ENCODE measurements at regions not wholly inside any gene's neighbourhood (a gene's known extent, or its start where the extent isn't known, plus 50 kb on each side); places are given as distances from the start of the nearest gene placed in this dataset.

- FAIRE-seq (no peak), DNase-seq (ENCODE audit: low read depth) (no peak)
- no peaks in the 10 kb centered on the region for H3K27me3 ChIP-seq (ENCODE audit: control insufficient read depth, insufficient read depth, low read length)
- no peak overlapping the region for H3K4me3 ChIP-seq (ENCODE audit: low read depth, low read length)
- no peaks in the 10 kb centered on the region for H3K36me3 ChIP-seq (ENCODE audit: control insufficient read depth, insufficient read depth, low read length)
- no peak for TF ChIP-seq CTCF (IDR thresholded peaks at IDR 0.05; ENCODE audit: insufficient read depth, low read length, severe bottlenecking)
Measured at GRCh38 chr18:1865869-1866268, 705.4 kb downstream of the METTL4 start.

GRCh38 chr18:1872274-1872673 is 699.0 kb downstream of the METTL4 start:
- no peak for FAIRE-seq

GRCh38 chr18:1875219-1875618 is 696.1 kb downstream of the METTL4 start:
- no peak for TF ChIP-seq CTCF (IDR thresholded peaks at IDR 0.05; ENCODE audit: insufficient read depth, low read length, severe bottlenecking)
- H3K4me3 ChIP-seq (ENCODE audit: low read depth, low read length): no peak overlapping the region
- H3K27me3 ChIP-seq (ENCODE audit: control insufficient read depth, insufficient read depth, low read length): no peaks in the 10 kb centered on the region
- DNase-seq (ENCODE audit: low read depth): no peak
- no peak for FAIRE-seq
- no peaks in the 10 kb centered on the region for H3K36me3 ChIP-seq (ENCODE audit: control insufficient read depth, insufficient read depth, low read length)

More at GRCh38 chr18:1872274-1872673, 699.0 kb downstream of the METTL4 start:
- Histone ChIP-seq H3K27me3 (ENCODE audit: control insufficient read depth, insufficient read depth, low read length) (no peaks in the 10 kb centered on the region), H3K36me3 (ENCODE audit: control insufficient read depth, insufficient read depth, low read length) (no peaks in the 10 kb centered on the region), H3K4me3 (ENCODE audit: low read depth, low read length) (no peak overlapping the region)
- TF ChIP-seq CTCF (IDR thresholded peaks at IDR 0.05; ENCODE audit: insufficient read depth, low read length, severe bottlenecking): no peak
- no peak for DNase-seq (ENCODE audit: low read depth)

GRCh38 chr18:1884623-1885022 is 686.7 kb downstream of the METTL4 start:
- FAIRE-seq (no peak), DNase-seq (ENCODE audit: low read depth) (no peak)
- TF ChIP-seq CTCF (IDR thresholded peaks at IDR 0.05; ENCODE audit: insufficient read depth, low read length, severe bottlenecking): no peak
- H3K27me3 ChIP-seq (ENCODE audit: control insufficient read depth, insufficient read depth, low read length): no peaks in the 10 kb centered on the region
- H3K36me3 ChIP-seq (ENCODE audit: control insufficient read depth, insufficient read depth, low read length): no peaks in the 10 kb centered on the region
- no peak overlapping the region for H3K4me3 ChIP-seq (ENCODE audit: low read depth, low read length)

GRCh38 chr18:1891641-1892040 is 679.7 kb downstream of the METTL4 start:
- H3K27me3 ChIP-seq (ENCODE audit: control insufficient read depth, insufficient read depth, low read length): no peaks in the 10 kb centered on the region
- no peaks in the 10 kb centered on the region for H3K36me3 ChIP-seq (ENCODE audit: control insufficient read depth, insufficient read depth, low read length)
- no peak for TF ChIP-seq CTCF (IDR thresholded peaks at IDR 0.05; ENCODE audit: insufficient read depth, low read length, severe bottlenecking)
- no peak overlapping the region for H3K4me3 ChIP-seq (ENCODE audit: low read depth, low read length)
- no peak for DNase-seq (ENCODE audit: low read depth)
- FAIRE-seq: no peak

GRCh38 chr18:1892191-1892590 is 679.1 kb downstream of the METTL4 start:
- DNase-seq (ENCODE audit: low read depth): no peak
- no peak for TF ChIP-seq CTCF (IDR thresholded peaks at IDR 0.05; ENCODE audit: insufficient read depth, low read length, severe bottlenecking)
- Histone ChIP-seq H3K4me3 (ENCODE audit: low read depth, low read length) (no peak overlapping the region), H3K27me3 (ENCODE audit: control insufficient read depth, insufficient read depth, low read length) (no peaks in the 10 kb centered on the region), H3K36me3 (ENCODE audit: control insufficient read depth, insufficient read depth, low read length) (no peaks in the 10 kb centered on the region)
- no peak for FAIRE-seq

Data from bronchial epithelial cell (primary cell).